ENCODE measurements at regions not wholly inside any gene's neighbourhood (a gene's known extent, or its start where the extent isn't known, plus 50 kb on each side); places are given as distances from the start of the nearest gene placed in this dataset.

- H3K36me3 Mint-ChIP-seq = no peaks in the 10 kb centered on the region
- H3K4me1 Mint-ChIP-seq (ENCODE audit: unreplicated experiment) = no peaks in the 10 kb centered on the region
- H3K9me3 Mint-ChIP-seq = peaks cover 8% of the 10 kb centered on the region
- H3K27me3 Mint-ChIP-seq = no peaks in the 10 kb centered on the region
- TF ChIP-seq CTCF (conservative IDR thresholded peaks at IDR 0.05) = no peak
- DNase-seq (ENCODE audit: extremely low spot score, unreplicated experiment) = no peak
- H3K4me3 Mint-ChIP-seq = no peak overlapping the region
- H3K27ac Mint-ChIP-seq = no peak overlapping the region
Observed at GRCh38 chr17:22460461-22461063, 768.2 kb downstream of the KCNJ18 start.

GRCh38 chr17:22461460-22462145 lies 769.3 kb downstream of the KCNJ18 start:
- Mint-ChIP-seq H3K27ac (no peak overlapping the region), H3K36me3 (no peaks in the 10 kb centered on the region), H3K4me1 (ENCODE audit: unreplicated experiment) (no peaks in the 10 kb centered on the region), H3K4me3 (no peak overlapping the region), H3K27me3 (no peaks in the 10 kb centered on the region), H3K9me3 (peaks cover 11% of the 10 kb centered on the region)
- no peak for DNase-seq (ENCODE audit: extremely low spot score, unreplicated experiment)
- no peak for TF ChIP-seq CTCF (conservative IDR thresholded peaks at IDR 0.05)

- H3K27me3 Mint-ChIP-seq = no peaks in the 10 kb centered on the region
- no peak for DNase-seq (ENCODE audit: extremely low spot score, unreplicated experiment)
- H3K36me3 Mint-ChIP-seq = no peaks in the 10 kb centered on the region
- no peaks in the 10 kb centered on the region for H3K4me1 Mint-ChIP-seq (ENCODE audit: unreplicated experiment)
- no peak overlapping the region for H3K27ac Mint-ChIP-seq
- no peak overlapping the region for H3K4me3 Mint-ChIP-seq
- no peak for TF ChIP-seq CTCF (conservative IDR thresholded peaks at IDR 0.05)
- H3K9me3 Mint-ChIP-seq = peaks cover 12% of the 10 kb centered on the region
Observed at GRCh38 chr17:22462461-22462860, 770.1 kb downstream of the KCNJ18 start.

- H3K27ac Mint-ChIP-seq = no peak overlapping the region
- no peak overlapping the region for H3K4me3 Mint-ChIP-seq
- H3K9me3 Mint-ChIP-seq = peaks cover 12% of the 10 kb centered on the region
- TF ChIP-seq CTCF (conservative IDR thresholded peaks at IDR 0.05) = no peak
- no peak for DNase-seq (ENCODE audit: extremely low spot score, unreplicated experiment)
- no peaks in the 10 kb centered on the region for H3K4me1 Mint-ChIP-seq (ENCODE audit: unreplicated experiment)
- H3K27me3 Mint-ChIP-seq = no peaks in the 10 kb centered on the region
- no peaks in the 10 kb centered on the region for H3K36me3 Mint-ChIP-seq
Observed at GRCh38 chr17:22463110-22463850, 771.0 kb downstream of the KCNJ18 start.

GRCh38 chr17:22464041-22464440 lies 771.7 kb downstream of the KCNJ18 start:
- no peak for TF ChIP-seq CTCF (conservative IDR thresholded peaks at IDR 0.05)
- no peak for DNase-seq (ENCODE audit: extremely low spot score, unreplicated experiment)
- Mint-ChIP-seq H3K27me3 (no peaks in the 10 kb centered on the region), H3K27ac (no peak overlapping the region), H3K4me3 (no peak overlapping the region), H3K9me3 (peaks cover 12% of the 10 kb centered on the region), H3K36me3 (no peaks in the 10 kb centered on the region), H3K4me1 (ENCODE audit: unreplicated experiment) (no peaks in the 10 kb centered on the region)

All from type B pancreatic cell (in vitro differentiated cells).